LNCAP (cell line): ENCODE measurements at regions not wholly inside any gene's neighbourhood (a gene's known extent, or its start where the extent isn't known, plus 50 kb on each side); places are given as distances from the start of the nearest gene placed in this dataset.

ENCODE experiments used
- TF ChIP-seq, protein P1 (sequence below): fragments of 450-650 bp; IDR thresholded peaks from 2 replicates; pipeline ENCODE4 v1.5.1; 2017; ENCODE audit warnings: mild to moderate bottlenecking

DNA sequence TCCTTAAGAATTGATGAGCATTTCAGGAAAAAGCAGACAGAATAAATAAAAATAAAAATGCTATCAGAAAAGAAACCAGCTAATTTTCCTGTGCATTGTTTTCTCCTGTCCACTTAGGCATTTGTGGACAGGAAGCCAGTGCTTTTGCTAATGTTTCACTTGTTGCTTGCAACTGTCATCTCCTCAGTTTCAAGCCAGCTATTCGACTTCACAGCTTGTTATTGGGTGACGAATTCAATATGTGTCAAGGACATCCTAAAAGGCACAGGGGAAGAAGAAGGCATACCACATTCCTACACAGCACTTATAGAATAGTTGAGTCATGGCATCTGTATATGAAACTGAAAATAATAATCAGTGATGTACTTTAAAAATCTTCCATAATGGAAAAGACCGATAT lies 530.6 kb upstream of the KIRREL3 start:
- TF ChIP-seq, protein P1, sequence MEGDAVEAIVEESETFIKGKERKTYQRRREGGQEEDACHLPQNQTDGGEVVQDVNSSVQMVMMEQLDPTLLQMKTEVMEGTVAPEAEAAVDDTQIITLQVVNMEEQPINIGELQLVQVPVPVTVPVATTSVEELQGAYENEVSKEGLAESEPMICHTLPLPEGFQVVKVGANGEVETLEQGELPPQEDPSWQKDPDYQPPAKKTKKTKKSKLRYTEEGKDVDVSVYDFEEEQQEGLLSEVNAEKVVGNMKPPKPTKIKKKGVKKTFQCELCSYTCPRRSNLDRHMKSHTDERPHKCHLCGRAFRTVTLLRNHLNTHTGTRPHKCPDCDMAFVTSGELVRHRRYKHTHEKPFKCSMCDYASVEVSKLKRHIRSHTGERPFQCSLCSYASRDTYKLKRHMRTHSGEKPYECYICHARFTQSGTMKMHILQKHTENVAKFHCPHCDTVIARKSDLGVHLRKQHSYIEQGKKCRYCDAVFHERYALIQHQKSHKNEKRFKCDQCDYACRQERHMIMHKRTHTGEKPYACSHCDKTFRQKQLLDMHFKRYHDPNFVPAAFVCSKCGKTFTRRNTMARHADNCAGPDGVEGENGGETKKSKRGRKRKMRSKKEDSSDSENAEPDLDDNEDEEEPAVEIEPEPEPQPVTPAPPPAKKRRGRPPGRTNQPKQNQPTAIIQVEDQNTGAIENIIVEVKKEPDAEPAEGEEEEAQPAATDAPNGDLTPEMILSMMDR = no peak

DNA sequence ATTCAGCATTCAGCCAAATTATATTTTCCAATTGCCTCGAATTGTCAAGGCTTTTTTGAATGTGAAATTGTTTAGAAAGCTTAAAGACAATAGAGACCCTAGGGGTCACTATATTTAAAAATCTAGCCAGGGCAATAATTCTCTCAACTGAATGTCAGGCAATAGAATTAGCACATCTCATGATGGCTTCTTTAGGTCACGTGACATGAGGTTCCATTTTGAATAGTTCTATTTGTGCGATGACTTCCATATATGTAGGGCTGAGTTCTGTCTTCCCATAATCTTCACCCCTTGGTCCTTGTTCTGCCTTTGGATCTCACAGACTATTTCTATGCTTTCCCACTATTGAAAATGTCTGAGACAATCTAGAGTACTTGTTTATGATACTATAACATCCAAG lies 527.7 kb upstream of the KIRREL3 start:
- TF ChIP-seq, protein P1 = no peak

DNA sequence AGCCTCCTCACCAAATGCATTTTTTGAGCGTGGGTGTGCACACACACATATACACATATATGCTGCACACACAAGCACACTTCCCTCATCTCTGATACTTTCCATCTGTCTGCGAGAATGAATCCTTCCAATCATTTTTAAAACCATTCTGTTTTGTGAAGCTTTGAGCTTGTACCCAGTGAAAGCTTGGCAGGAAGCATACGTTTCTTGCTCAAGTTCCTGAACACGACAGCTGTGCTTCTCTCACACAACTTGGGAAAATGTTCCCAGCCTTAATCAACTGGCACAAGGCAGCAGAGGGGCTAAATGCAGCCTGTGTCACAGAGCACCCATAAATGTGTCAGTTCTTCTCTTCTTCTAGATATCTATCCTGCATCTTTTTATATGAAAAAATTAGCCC lies 524.0 kb upstream of the KIRREL3 start:
- TF ChIP-seq, protein P1 = no peak

DNA sequence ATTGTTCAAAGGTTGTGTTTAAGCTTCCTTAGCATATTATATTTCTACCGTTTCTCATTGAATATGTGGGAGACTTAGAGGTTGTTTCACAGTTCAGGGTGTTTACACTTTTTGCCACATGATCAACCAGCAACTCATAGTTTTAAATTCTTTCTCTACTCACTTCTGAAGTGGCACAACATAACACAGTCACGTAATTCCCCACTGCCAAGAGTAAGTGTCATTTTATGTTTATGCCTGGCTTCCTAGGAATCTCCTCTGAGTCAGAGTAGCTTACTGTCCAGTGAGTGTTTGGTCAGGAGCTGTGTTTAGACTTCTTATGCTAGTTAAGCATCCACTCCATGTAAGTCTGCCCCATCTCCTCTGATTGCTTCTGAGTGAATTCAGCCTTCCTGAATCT lies 520.8 kb upstream of the KIRREL3 start:
- TF ChIP-seq, protein P1 = no peak

DNA sequence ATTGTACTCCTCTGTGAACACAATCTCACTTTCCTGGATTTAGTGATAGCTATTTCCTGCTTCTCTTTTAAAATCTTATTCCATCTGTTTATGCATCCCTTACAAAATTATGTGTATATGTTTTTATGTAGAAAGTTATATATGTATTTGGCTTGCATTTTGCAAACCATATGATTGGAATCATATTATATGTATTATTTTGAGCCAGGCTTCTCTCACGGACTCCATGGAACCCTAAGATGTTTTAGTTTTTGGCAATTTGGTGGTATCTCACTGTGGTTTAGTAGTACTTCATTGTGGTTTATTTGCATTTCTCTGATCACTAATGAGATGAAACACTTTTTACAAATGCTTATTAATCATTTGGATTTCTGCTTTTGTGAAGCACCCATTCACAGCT lies 507.3 kb upstream of the KIRREL3 start:
- TF ChIP-seq, protein P1 = no peak

DNA sequence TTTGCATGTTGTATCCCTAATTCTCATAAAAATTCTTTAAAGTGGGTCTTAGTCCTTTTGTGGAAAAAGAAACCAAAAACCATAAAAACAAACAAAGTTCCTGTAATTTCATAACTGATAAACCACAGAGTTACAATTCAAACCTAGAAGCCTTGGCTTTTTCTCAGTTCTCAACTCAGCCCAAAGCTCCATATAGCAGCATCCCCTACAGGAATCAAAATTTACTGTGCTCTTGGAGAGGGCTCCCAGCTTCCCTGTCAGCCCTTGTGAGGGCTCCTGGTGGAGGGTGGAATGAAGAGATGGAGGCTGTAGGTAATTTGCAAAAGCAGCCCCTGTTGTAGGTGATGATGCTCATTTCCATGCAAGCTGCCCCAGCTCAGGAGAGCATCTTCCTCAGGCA lies 506.1 kb upstream of the KIRREL3 start:
- TF ChIP-seq, protein P1 = no peak

DNA sequence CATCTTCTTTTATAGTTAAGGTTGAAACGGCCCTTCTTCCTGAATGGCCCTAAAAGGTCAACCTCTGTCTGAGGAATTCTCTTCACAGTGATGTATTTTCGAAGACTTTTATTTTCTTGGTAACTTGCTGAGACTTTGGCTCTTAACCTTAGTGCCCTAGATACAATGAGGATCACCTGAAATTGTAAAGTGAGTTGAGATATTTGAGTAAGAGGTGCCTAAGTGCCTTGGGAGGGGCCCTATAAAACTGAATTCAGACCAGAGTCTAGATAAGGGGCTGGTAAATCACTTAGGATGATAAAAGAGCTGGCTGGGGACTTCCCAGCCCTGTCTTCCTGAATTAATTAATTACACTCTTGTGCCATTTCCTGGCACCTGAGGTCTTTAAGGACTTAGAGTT lies 505.6 kb upstream of the KIRREL3 start:
- TF ChIP-seq, protein P1 = no peak

DNA sequence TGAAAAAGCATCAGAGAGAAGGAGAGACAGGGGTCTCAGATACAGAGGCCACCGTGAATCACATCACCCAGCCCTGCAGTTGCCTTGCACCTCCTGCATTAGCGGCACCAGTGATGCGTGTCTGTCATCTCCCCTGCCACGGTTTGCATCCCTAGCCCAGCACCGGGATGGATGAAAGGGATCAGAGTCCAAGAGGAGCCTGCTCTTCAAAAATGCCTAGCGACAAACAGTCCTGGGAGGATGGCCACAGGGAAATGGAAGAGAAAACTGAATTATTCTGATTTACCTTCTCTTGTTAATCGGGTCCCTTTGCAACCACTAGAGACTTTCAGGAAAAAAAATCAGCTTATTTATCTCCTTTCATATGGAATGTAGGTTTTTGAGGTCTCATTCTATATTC lies 495.6 kb upstream of the KIRREL3 start:
- TF ChIP-seq, protein P1 = no peak
